ENCODE measurements at regions not wholly inside any gene's neighbourhood (a gene's known extent, or its start where the extent isn't known, plus 50 kb on each side); places are given as distances from the start of the nearest gene placed in this dataset.

GRCh38 chr2:180370511-180371205, 363.6 kb upstream of the CWC22 start:
- Histone ChIP-seq H3K4me1 (no peaks in the 10 kb centered on the region), H3K4me3 (no peak overlapping the region), H3K27ac (no peak overlapping the region), H3K27me3 (no peaks in the 10 kb centered on the region), H3K9me3 (no peaks in the 10 kb centered on the region), H3K36me3 (replicated peaks in 1 of 2; ENCODE audit: insufficient read depth in 1 of 2, low read depth in 2 of 2) (no peaks in the 10 kb centered on the region)
- ATAC-seq = no peak
- no peak for DNase-seq
- WGBS, 2 donors = 45 to 58% methylated on average over 2 of the region's 2 CpGs
- intact Hi-C loops (cut with DNase I) = no loop called here
- TF ChIP-seq CTCF (IDR thresholded peaks at IDR 0.05) (no peak), POLR2A (IDR thresholded peaks at IDR 0.05) (no peak)

GRCh38 chr2:180368881-180369280, 361.8 kb upstream of the CWC22 start:
- H3K4me1 ChIP-seq = no peaks in the 10 kb centered on the region
- H3K9me3 ChIP-seq = no peaks in the 10 kb centered on the region
- no peak for DNase-seq
- TF ChIP-seq CTCF (IDR thresholded peaks at IDR 0.05) (no peak), POLR2A (IDR thresholded peaks at IDR 0.05) (no peak)
- ATAC-seq = no peak
- H3K36me3 ChIP-seq (replicated peaks in 1 of 2; ENCODE audit: insufficient read depth in 1 of 2, low read depth in 2 of 2) = no peaks in the 10 kb centered on the region
- H3K27me3 ChIP-seq = no peaks in the 10 kb centered on the region
- H3K4me3 ChIP-seq = no peak overlapping the region
- no peak overlapping the region for H3K27ac ChIP-seq
- WGBS, 2 donors = 34 to 44% methylated on average over 2 of the region's 2 CpGs
- intact Hi-C loops (cut with DNase I) = no loop called here

GRCh38 chr2:180367815-180368214, 360.7 kb upstream of the CWC22 start:
- ATAC-seq (peak; percentile 74), DNase-seq (peak in 1 of 4 donors; percentile 2)
- TF ChIP-seq POLR2A (IDR thresholded peaks at IDR 0.05) (no peak), CTCF (IDR thresholded peaks at IDR 0.05) (no peak)
- Histone ChIP-seq H3K27me3 (no peaks in the 10 kb centered on the region), H3K36me3 (replicated peaks in 1 of 2; ENCODE audit: insufficient read depth in 1 of 2, low read depth in 2 of 2) (no peaks in the 10 kb centered on the region), H3K4me1 (no peaks in the 10 kb centered on the region), H3K27ac (no peak overlapping the region), H3K4me3 (no peak overlapping the region), H3K9me3 (no peaks in the 10 kb centered on the region)
- intact Hi-C loops (cut with DNase I) = no loop called here

- no peak for ATAC-seq
- no peaks in the 10 kb centered on the region for H3K36me3 ChIP-seq (replicated peaks in 1 of 2; ENCODE audit: insufficient read depth in 1 of 2, low read depth in 2 of 2)
- H3K4me1 ChIP-seq = no peaks in the 10 kb centered on the region
- intact Hi-C loops (cut with DNase I) = no loop called here
- no peaks in the 10 kb centered on the region for H3K27me3 ChIP-seq
- TF ChIP-seq POLR2A (IDR thresholded peaks at IDR 0.05) (no peak), CTCF (IDR thresholded peaks at IDR 0.05) (no peak)
- H3K9me3 ChIP-seq = no peaks in the 10 kb centered on the region
- no peak overlapping the region for H3K4me3 ChIP-seq
- no peak overlapping the region for H3K27ac ChIP-seq
- no peak for DNase-seq
These were observed 359.4 kb upstream of the CWC22 start for GRCh38 chr2:180366481-180366880.

- TF ChIP-seq CTCF (IDR thresholded peaks at IDR 0.05) (no peak), POLR2A (IDR thresholded peaks at IDR 0.05) (no peak)
- DNase-seq (no peak), ATAC-seq (no peak)
- WGBS, 2 donors = 61 to 67% methylated on average over 2 of the region's 2 CpGs
- no peaks in the 10 kb centered on the region for H3K27me3 ChIP-seq
- no peak overlapping the region for H3K4me3 ChIP-seq
- no peaks in the 10 kb centered on the region for H3K9me3 ChIP-seq
- intact Hi-C loops (cut with DNase I) = no loop called here
- H3K27ac ChIP-seq = no peak overlapping the region
- no peaks in the 10 kb centered on the region for H3K4me1 ChIP-seq
- no peaks in the 10 kb centered on the region for H3K36me3 ChIP-seq (replicated peaks in 1 of 2; ENCODE audit: insufficient read depth in 1 of 2, low read depth in 2 of 2)
These were observed 357.6 kb upstream of the CWC22 start for GRCh38 chr2:180364719-180365118.
